SH-SY5Y (cell line): ENCODE measurements at regions not wholly inside any gene's neighbourhood (a gene's known extent, or its start where the extent isn't known, plus 50 kb on each side); places are given as distances from the start of the nearest gene placed in this dataset.

Source experiments
- GATA2 ChIP-seq: IDR thresholded peaks from 2 replicates; pipeline ENCODE4 v1.6.1; 2011; ENCODE audit warnings: mild to moderate bottlenecking, low read depth, low read length
- GATA3 ChIP-seq: IDR thresholded peaks from 2 replicates; pipeline ENCODE4 v1.6.1; 2011; ENCODE audit warnings: low read depth, mild to moderate bottlenecking, low read length, moderate library complexity

- TF ChIP-seq GATA3 = no peak
- TF ChIP-seq GATA2 = no peak
Measured at GRCh38 chr14:105857826-105858675, 331.7 kb downstream of the TMEM121 start.
